C4-2B (cell line): ENCODE measurements at regions not wholly inside any gene's neighbourhood (a gene's known extent, or its start where the extent isn't known, plus 50 kb on each side); places are given as distances from the start of the nearest gene placed in this dataset.

Experiments used
- H3K27ac ChIP-seq: fragments of 450-650 bp; 2 replicates; pipeline ENCODE4 v1.5.1; 2017
- CTCF ChIP-seq: fragments of 450-650 bp; conservative IDR thresholded peaks from 2 replicates; pipeline ENCODE4 v1.5.1; 2017; ENCODE audit warnings: mild to moderate bottlenecking
- ZFX ChIP-seq: fragments of 450-650 bp; IDR thresholded peaks from 2 replicates; pipeline ENCODE4 v1.6.1; 2017

GRCh38 chr5:167639766-167640165 is 651.7 kb upstream of the WWC1 start:
- H3K27ac ChIP-seq = no peak overlapping the region

GRCh38 chr5:167642181-167642580 is 649.3 kb upstream of the WWC1 start:
- TF ChIP-seq ZFX (no peak), CTCF (no peak)
- no peak overlapping the region for H3K27ac ChIP-seq

More at GRCh38 chr5:167639766-167640165, 651.7 kb upstream of the WWC1 start:
- TF ChIP-seq CTCF (no peak), ZFX (no peak)

- no peak overlapping the region for H3K27ac ChIP-seq
- TF ChIP-seq ZFX (no peak), CTCF (no peak)
These were observed 648.5 kb upstream of the WWC1 start for GRCh38 chr5:167642779-167643517.

GRCh38 chr5:167643631-167644280 is 647.7 kb upstream of the WWC1 start:
- TF ChIP-seq CTCF (no peak), ZFX (no peak)
- H3K27ac ChIP-seq = no peak overlapping the region

- no peak for TF ChIP-seq ZFX
- TF ChIP-seq CTCF = no peak
- H3K27ac ChIP-seq = no peak overlapping the region
These were observed 646.8 kb upstream of the WWC1 start for GRCh38 chr5:167644619-167645018.

GRCh38 chr5:167649471-167649870 is 642.0 kb upstream of the WWC1 start:
- no peak for TF ChIP-seq ZFX
- TF ChIP-seq CTCF = no peak

GRCh38 chr5:167652690-167653089 is 638.8 kb upstream of the WWC1 start:
- H3K27ac ChIP-seq = no peak overlapping the region
- TF ChIP-seq CTCF (no peak), ZFX (no peak)

More at GRCh38 chr5:167649471-167649870, 642.0 kb upstream of the WWC1 start:
- no peak overlapping the region for H3K27ac ChIP-seq
